Spinal cord (tissue), 9 donors: ENCODE measurements at regions not wholly inside any gene's neighbourhood (a gene's known extent, or its start where the extent isn't known, plus 50 kb on each side); places are given as distances from the start of the nearest gene placed in this dataset.

Source experiments
- DNase-seq, 6 donors: peaks; one replicate each; pipeline versions ENCODE4 v3.0.0 to v3.0.0-alpha.2; 2013 to 2015; ENCODE audit warnings: low spot score in 6 of 6, low read depth in 4 of 6
- H3K27ac ChIP-seq: one replicate; pipeline ENCODE4 v1.5.1; 2013; ENCODE audit warnings: low read depth, low read length, control low read depth
- H3K27me3 ChIP-seq: one replicate; pipeline ENCODE4 v1.6.1; 2013; ENCODE audit warnings: low read length; ENCODE audit not compliant: control insufficient read depth, insufficient read depth
- H3K36me3 ChIP-seq: one replicate; pipeline ENCODE4 v1.6.1; 2013; ENCODE audit warnings: low read length; ENCODE audit not compliant: control insufficient read depth, insufficient read depth
- H3K4me1 ChIP-seq: one replicate; pipeline ENCODE4 v1.6.1; 2013; ENCODE audit warnings: low read length; ENCODE audit not compliant: control insufficient read depth, insufficient read depth
- H3K4me3 ChIP-seq: one replicate; pipeline ENCODE4 v1.5.1; 2013; ENCODE audit warnings: low read depth, low read length, control low read depth
- H3K9me3 ChIP-seq: one replicate; pipeline ENCODE4 v1.6.1; 2013; ENCODE audit warnings: low read length; ENCODE audit not compliant: control insufficient read depth, insufficient read depth
- WGBS: methylation state at CpG from one replicate; pipeline ENCODE4 v1.1.5; 2013; ENCODE audit warnings: missing lambda C conversion rate; ENCODE audit not compliant: insufficient coverage; 5-methylcytosine and 5-hydroxymethylcytosine counted together
- donor health status: healthy.

DNA sequence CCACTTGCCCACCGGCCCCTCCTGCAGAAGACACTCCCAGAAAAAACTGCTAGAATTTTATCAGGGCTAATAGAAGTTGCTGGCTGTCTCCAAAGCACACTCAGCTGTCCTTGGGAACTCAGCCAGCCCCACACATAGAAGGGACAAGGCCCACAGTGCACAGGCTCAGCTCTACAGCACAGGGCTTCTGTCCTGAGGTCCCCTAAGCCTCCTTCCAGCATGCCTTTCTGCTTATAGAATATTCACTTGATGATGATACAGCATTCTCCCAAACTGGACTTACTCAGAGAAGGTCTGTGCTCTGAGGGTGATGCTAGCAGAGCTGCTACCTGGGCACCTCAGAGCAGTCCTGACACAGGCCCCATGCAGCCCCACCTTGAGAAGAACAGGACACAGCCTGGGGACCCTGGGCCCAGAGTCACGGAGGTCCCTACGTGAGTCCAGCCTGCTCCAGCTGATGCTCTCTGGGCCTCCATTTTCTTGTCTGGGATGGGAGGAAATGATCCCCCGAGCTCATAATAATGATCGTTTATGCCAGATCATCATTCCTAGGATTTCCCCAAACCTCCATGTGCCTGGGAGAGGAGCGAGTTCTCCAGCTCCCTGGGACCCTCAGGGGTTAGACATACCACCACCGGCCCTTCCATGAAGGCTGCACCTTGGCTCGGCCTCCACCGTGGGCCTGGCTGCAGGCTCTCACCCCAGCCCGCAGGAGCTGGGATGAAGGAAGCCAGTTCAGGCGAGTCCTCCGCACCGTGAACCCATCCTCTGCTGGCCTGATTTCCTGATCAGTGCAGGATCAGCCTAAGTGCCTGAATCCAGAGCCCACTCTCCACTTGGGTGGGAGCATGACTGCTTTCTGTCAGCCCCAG is 145.6 kb downstream of the ZNF248 start:
- no peaks in the 10 kb centered on the region for H3K27me3 ChIP-seq
- H3K4me3 ChIP-seq = no peak overlapping the region
- no peak for DNase-seq
- H3K27ac ChIP-seq = no peak overlapping the region
- no peaks in the 10 kb centered on the region for H3K4me1 ChIP-seq
- H3K36me3 ChIP-seq = no peaks in the 10 kb centered on the region
- peaks cover 13% of the 10 kb centered on the region for H3K9me3 ChIP-seq
- 69% methylated on average over 9 of the region's 13 CpGs for WGBS

GRCh38 chr10:37710831-37711616 is 146.4 kb downstream of the ZNF248 start:
- WGBS = 80% methylated on average over 7 of the region's 7 CpGs
- no peaks in the 10 kb centered on the region for H3K36me3 ChIP-seq
- no peak overlapping the region for H3K4me3 ChIP-seq
- H3K9me3 ChIP-seq = peaks cover 11% of the 10 kb centered on the region
- no peaks in the 10 kb centered on the region for H3K27me3 ChIP-seq
- no peak overlapping the region for H3K27ac ChIP-seq
- DNase-seq = no peak
- no peaks in the 10 kb centered on the region for H3K4me1 ChIP-seq

DNA sequence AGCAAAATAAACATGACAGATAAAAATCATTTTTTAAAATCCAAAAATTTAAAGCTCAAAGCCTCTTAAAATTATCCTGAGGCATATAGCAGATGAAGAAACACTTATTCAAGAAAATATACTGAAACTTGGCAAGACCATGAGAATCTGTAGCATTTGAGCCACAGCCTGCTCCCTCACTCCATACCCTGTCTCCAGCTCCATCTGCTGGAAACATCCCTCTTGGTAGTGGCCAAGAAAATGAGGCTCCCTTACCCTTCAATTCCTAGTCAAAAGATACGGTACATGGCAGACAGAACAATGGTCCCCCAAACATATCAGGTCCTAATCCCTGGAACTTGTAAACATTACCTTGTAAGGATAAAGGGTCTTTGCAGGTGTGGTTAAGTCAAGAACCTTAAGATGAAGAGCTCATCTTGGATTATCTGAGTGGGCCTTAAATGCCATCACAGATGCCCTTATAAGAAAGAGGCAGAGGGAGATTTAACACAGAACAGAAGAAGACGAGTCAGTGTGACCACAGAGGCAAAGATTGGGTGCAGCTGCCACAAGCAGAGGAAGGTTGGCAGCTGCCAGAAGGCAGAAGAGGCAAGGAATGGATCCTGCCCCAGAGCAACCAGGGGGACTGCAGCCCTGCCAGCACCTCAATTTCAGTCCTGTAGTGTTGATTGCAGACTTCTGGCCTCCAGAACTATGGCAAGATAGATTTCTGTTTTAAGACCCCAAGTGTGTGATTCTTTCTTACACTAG is 149.4 kb downstream of the ZNF248 start:
- Histone ChIP-seq H3K4me1 (no peaks in the 10 kb centered on the region), H3K36me3 (no peaks in the 10 kb centered on the region), H3K27me3 (no peaks in the 10 kb centered on the region), H3K9me3 (peaks cover 12% of the 10 kb centered on the region), H3K4me3 (no peak overlapping the region), H3K27ac (no peak overlapping the region)
- WGBS = 23% methylated on average over 1 of the region's 2 CpGs
- no peak for DNase-seq

GRCh38 chr10:37704566-37704965 is 152.8 kb downstream of the ZNF248 start:
- DNase-seq = no peak
- peaks cover 5% of the 10 kb centered on the region for H3K9me3 ChIP-seq
- no peaks in the 10 kb centered on the region for H3K36me3 ChIP-seq
- no peaks in the 10 kb centered on the region for H3K4me1 ChIP-seq
- H3K4me3 ChIP-seq = no peak overlapping the region
- 75% methylated on average over 4 of the region's 4 CpGs for WGBS
- H3K27ac ChIP-seq = no peak overlapping the region
- no peaks in the 10 kb centered on the region for H3K27me3 ChIP-seq

- 85% methylated on average over 4 of the region's 4 CpGs for WGBS
- H3K4me3 ChIP-seq = no peak overlapping the region
- no peak for DNase-seq
- no peaks in the 10 kb centered on the region for H3K4me1 ChIP-seq
- H3K27me3 ChIP-seq = no peaks in the 10 kb centered on the region
- H3K27ac ChIP-seq = no peak overlapping the region
- H3K9me3 ChIP-seq = peaks cover 5% of the 10 kb centered on the region
- H3K36me3 ChIP-seq = no peaks in the 10 kb centered on the region
Observed at GRCh38 chr10:37703833-37704382, 153.5 kb downstream of the ZNF248 start.

- Histone ChIP-seq H3K36me3 (no peaks in the 10 kb centered on the region), H3K27ac (no peak overlapping the region), H3K4me1 (no peaks in the 10 kb centered on the region), H3K27me3 (no peaks in the 10 kb centered on the region), H3K9me3 (peaks cover 5% of the 10 kb centered on the region), H3K4me3 (no peak overlapping the region)
- DNase-seq = no peak
- 64% methylated on average over 4 of the region's 4 CpGs for WGBS
Observed at GRCh38 chr10:37703114-37703513, 154.3 kb downstream of the ZNF248 start.

GRCh38 chr10:37701781-37702493 is 155.5 kb downstream of the ZNF248 start:
- DNase-seq = no peak
- WGBS = 77% methylated on average over 13 of the region's 16 CpGs
- Histone ChIP-seq H3K4me3 (no peak overlapping the region), H3K4me1 (no peaks in the 10 kb centered on the region), H3K36me3 (no peaks in the 10 kb centered on the region), H3K9me3 (peaks cover 5% of the 10 kb centered on the region), H3K27me3 (no peaks in the 10 kb centered on the region), H3K27ac (no peak overlapping the region)

DNA sequence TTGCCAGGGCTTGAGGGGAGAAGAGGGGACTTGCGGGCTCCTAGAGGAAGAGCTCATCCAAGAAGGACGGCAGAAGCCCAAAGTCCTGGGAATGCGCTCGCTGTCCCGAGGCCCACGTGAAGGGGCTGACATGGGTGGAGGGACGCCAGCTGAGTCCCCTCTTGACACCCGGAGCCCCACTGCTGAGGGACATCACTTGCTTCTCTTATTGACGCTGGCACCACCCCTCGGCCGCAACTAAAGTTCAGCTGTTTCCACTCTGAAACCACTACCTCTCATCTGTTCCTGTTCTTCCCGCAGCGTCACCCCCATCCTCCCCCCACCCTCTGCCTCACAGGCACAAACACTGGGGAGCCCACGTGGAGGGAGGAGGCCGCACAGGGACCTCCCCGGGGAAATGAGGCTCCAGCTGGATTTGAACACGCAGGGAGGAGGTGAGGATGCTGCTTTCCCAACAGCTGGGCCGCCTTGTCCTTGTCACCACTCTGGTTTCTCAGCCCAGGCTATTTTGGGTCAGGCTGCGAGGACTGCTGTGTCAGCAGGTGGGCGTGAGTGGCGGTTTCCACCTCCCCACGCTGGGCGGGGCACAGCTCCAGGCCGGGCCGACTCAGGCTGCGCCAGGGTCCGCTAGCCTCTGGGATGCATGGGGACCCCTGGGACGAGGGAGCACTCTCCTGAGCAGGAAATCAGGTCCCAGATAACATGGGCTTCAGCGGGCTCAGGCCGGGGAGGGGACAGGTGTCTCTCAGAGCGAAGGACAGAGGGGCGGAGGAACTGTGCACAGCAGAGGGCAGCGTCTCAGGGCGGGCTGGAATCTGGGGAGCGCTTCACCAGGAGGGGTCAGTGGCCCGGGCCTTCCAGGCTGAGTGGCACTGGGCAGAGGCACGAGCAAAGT is 156.3 kb downstream of the ZNF248 start:
- no peak for DNase-seq
- no peak overlapping the region for H3K27ac ChIP-seq
- H3K9me3 ChIP-seq = peaks cover 5% of the 10 kb centered on the region
- no peaks in the 10 kb centered on the region for H3K27me3 ChIP-seq
- H3K36me3 ChIP-seq = no peaks in the 10 kb centered on the region
- H3K4me1 ChIP-seq = no peaks in the 10 kb centered on the region
- no peak overlapping the region for H3K4me3 ChIP-seq
- WGBS = 77% methylated on average over 37 of the region's 37 CpGs
